Raji (cell line): ENCODE measurements at regions not wholly inside any gene's neighbourhood (a gene's known extent, or its start where the extent isn't known, plus 50 kb on each side); places are given as distances from the start of the nearest gene placed in this dataset.

Source experiments
- POLR2A ChIP-seq: IDR thresholded peaks from 2 replicates; pipeline ENCODE4 v1.6.1; 2011; ENCODE audit warnings: low read depth, low read length, control low read depth; ENCODE audit not compliant: insufficient read depth

DNA sequence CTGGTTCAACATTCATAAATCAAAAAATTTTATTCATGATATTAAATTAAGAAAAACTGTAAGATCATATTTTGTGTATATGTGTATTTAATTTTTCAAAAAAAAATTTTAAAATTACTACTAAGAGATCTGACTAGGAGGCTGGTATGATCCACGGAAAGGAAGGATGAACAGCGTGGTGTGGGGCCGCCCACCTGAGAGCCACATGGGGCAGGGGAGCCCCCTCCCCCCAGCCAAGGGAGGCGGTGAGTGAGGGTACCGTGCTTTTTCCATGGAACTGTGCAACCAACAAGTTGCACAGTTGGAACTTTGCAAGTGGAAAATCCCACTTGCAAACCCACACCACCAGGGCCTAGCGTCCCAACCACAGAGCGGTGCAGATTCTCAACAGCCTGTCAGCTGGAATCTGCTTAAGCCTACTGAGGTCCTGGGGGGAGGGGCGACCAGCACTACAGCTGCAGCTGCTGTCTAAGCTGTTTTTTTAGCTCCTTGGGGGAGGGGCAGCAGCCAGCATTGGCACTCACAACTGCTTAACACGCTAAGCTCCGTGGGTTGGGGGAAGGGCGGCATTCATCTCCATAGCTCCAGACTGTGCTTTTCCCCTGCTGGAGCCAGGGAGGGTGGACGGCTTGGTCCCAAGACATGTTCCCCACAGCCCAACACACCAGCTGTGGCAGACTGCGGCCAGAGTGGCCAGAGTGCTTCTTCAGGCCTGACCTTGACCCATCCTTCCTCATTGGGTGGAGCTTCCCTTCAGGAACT, 94.2 kb upstream of the IGFBP3 start:
- TF ChIP-seq POLR2A = no peak

DNA sequence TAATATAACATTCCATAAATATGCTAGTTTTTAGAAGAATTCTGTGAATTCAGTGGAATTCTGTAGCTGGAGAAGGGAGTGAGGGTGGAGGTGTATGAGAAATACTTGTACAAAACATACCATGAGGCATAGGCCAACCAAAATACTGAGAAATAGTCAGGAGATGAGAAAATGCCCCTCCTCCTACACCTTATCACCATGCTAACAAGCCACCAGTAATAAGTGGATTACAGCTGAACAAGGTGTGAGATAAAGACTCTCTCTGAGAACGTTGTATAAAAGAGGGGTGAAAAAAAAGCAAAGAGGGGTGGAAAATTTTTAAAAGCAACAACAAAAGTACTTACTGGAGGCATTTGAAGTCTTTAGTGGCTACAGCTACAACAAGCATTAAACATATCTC, 90.4 kb upstream of the IGFBP3 start:
- no peak for TF ChIP-seq POLR2A

DNA sequence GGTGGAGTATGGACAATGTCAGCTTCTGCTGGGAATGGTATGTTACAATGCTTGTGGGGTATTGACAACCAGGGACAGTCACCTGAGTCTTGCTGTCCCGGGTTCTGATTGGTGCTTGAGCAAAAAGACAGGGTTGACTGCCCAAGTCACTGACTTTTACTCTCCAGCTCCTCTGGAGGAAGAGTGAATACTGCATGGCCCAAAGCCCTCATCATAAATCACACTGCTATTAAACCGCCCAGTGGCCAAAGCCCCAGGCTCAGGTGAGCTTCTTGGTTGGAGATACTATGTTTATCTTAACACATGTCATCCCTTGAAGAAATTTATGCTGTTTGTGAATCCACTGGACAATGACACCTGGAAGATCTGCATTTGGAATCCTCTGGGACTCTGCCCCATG, 90.0 kb upstream of the IGFBP3 start:
- no peak for TF ChIP-seq POLR2A

- TF ChIP-seq POLR2A = no peak
These were observed 88.1 kb upstream of the IGFBP3 start for GRCh38 chr7:46009211-46009610.

DNA sequence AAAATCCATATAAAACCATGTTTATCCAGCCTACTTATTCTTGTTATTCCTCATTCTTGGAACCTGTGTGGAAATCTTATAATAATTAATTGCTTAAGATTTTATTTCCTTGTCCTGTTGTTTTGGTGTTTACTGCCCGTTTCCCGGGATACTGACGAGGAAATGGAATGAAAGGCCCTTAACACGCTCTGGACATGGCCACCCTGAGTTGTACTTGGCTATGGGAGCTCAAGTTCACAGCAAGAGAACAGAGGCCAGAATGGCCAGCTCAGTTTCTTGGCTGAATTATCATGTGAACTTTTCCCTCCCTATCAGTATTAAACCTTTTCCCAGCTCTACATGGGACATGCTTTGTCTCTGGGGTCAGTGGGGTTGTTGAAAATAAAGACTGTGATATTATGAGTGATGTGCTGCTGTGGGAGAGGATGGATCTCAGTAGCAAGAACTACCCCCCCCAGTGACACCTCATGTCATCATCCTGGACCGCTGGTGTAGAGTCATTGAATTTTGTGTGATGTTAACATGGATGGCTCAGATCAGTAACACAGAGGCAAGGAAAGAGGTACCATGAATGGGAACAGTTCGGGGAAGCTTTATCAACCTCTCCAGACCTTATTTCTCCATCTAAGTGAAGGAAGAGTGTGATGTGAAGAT, 87.0 kb upstream of the IGFBP3 start:
- TF ChIP-seq POLR2A = no peak

DNA sequence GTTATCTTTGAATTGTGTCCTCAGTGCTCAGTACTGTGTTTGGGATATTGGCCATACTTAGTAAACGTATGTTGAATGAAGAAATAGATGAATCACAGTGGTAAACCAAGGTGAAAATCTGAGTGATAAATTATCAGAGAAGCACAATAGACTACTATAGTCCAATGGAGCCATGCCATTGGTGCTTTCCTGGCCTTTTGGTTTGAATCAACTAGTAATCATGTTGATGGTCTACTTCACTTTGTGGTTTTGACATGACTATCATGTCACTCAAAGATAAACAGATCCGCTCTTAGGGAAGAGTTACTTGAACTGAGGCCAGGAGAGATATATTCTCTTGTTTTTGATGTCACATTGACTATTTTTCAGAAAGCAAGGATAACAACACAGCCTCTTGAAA, 86.1 kb upstream of the IGFBP3 start:
- no peak for TF ChIP-seq POLR2A

- TF ChIP-seq POLR2A = no peak
These were observed 85.7 kb upstream of the IGFBP3 start for GRCh38 chr7:46006723-46007122.

DNA sequence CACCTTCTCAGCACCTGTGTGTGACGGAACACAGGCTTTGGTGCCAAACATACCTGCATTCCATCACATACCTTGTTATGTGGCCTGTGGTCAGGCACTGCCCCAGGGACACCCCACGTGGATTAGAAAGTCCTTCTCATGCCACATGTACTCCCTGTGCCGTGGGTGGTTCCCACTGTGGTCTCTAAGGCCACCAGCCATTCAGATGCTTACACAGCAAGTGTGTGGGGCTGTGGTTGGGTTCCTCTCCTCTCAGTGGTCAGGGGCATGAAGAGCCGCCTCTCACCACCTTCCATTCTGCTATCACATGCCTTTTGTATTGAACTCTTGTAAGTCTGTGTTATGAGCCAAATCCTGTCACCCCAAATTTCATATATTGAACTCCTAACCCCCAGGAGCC, 85.1 kb upstream of the IGFBP3 start:
- TF ChIP-seq POLR2A = no peak

GRCh38 chr7:46004965-46005364, 83.9 kb upstream of the IGFBP3 start:
- TF ChIP-seq POLR2A = no peak

GRCh38 chr7:46003896-46004875, 83.1 kb upstream of the IGFBP3 start:
- no peak for TF ChIP-seq POLR2A

DNA sequence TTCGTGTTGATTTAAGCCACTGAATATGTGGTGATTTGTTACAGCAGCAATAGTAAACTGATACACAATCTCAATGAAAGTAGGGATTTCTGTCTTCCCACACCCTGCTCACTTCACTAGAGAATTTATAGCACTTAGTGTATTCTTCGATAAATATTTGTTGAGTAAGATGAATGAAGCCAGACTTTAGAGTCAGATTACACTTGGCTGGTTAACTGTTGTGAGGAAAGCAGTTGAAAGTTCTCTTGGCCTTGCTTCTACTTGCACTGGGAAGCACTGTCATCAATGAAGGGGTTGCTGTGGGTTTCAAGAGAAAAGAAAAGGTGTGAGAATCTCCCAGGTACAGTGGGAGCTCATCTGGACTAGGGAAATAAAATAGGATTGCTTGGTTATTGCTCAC, 82.1 kb upstream of the IGFBP3 start:
- no peak for TF ChIP-seq POLR2A

DNA sequence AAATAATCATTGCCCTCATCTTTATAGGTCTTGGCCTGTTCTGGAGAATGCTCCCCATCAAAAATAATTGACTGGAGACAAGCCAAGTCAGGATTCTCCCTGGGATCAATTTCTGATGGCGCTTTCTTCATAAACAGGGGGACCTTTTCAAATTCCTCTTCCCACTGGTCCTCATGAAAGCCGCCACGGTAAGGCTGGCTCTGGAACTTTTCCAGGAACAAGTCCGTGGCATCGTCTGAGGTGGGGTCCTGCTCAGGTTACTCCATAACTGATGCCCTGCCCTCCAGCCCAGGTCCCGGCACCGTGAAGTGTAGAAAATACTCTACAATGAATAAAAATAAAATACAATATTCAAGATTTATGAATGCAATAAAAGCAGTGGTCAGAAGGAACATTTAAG, 79.4 kb upstream of the IGFBP3 start:
- TF ChIP-seq POLR2A = no peak

- TF ChIP-seq POLR2A = no peak
These were observed 78.5 kb upstream of the IGFBP3 start for GRCh38 chr7:45999541-45999940.

DNA sequence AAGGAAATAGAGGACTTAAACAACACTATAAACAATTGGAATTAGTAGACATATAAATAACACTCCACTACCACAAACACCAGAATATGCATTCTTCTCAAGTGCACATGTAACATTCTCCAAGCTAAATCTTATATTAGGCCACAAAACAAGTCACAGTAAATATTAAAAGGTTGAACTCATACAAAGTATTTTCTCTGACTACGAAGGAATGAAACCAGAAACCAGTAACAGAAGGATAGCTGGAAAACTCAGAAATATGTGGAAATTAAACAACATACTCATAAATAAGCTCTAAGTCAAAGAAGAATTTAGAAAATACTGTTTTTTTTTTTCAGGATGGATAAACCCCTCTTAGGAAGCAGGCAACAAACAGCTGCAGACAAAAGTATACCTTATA, 77.4 kb upstream of the IGFBP3 start:
- TF ChIP-seq POLR2A = no peak

DNA sequence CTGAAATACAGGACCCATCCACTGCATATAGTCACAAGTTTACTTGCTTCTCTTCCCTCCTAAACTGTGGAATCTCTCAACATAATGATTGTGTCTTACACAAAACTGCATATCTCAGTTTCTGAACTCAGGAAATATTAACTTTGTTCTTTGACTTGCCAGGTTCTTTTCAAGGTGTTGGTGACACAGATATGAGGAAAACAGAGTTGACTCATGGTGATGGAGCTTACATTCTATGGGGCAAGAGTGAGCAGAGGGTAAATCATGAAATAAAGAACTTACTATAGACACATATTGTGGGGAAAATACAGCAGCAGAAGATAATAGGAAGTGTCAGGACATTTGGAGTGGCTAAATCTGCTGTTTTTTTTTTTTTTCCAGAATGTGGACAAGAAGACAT, 72.5 kb upstream of the IGFBP3 start:
- TF ChIP-seq POLR2A = no peak

- no peak for TF ChIP-seq POLR2A
These were observed 71.8 kb upstream of the IGFBP3 start for GRCh38 chr7:45992826-45993225.
